ENCODE measurements at regions not wholly inside any gene's neighbourhood (a gene's known extent, or its start where the extent isn't known, plus 50 kb on each side); places are given as distances from the start of the nearest gene placed in this dataset.

GRCh38 chr9:13860946-13861640, 452.8 kb downstream of the NFIB start (continued):
- TF ChIP-seq DPF2 (IDR thresholded peaks at IDR 0.05): no peak
- no peak for TF ChIP-seq NBN (IDR thresholded peaks at IDR 0.05)
- no peak for TF ChIP-seq CBFB (IDR thresholded peaks at IDR 0.05; ENCODE audit: low read depth)
- TF ChIP-seq ZNF274 (IDR thresholded peaks at IDR 0.05; ENCODE audit: insufficient read depth, insufficient read length): no peak
- TF ChIP-seq HDAC6 (IDR thresholded peaks at IDR 0.05; ENCODE audit: unreplicated experiment): no peak
- TF ChIP-seq PRDM15 (CRISPR knock-in tag; IDR thresholded peaks at IDR 0.05): no peak
- TF ChIP-seq POLR2AphosphoS5 (IDR thresholded peaks at IDR 0.05; ENCODE audit: low read length): no peak

GRCh38 chr9:13860019-13860418, 453.9 kb downstream of the NFIB start:
- FAIRE-seq (no peak), ATAC-seq (no peak), DNase-seq (ENCODE audit: low read depth, low spot score) (no peak)
- no TSS peak for BruUV-seq (replicated peaks)
- ChIA-PET SMC1A (ENCODE audit: uncharacterized antibody, unreplicated experiment) (interaction anchor here (0.7 kb wide), 1 partner anchor 716 kb away, joined by 4 read pairs; no protein-coding TSS in a partner anchor), CTCF (interaction anchor here (0.7 kb wide), 1 partner anchor 484 kb away, joined by 3 read pairs; no protein-coding TSS in a partner anchor), RAD21 (ENCODE audit: unreplicated experiment) (no interaction called here), POLR2A (no interaction called here)
- Histone ChIP-seq H3K9ac (ENCODE audit: control insufficient read depth, insufficient read depth, low read length) (no peak overlapping the region), H3K4me3 (no peak overlapping the region), H3K36me3 (ENCODE audit: control insufficient read depth in 2 of 2, insufficient read depth in 2 of 2, low read length in 1 of 2) (no peaks in the 10 kb centered on the region), H3K4me1 (ENCODE audit: control insufficient read depth, insufficient read depth, low read length) (no peaks in the 10 kb centered on the region), H2AFZ (ENCODE audit: control insufficient read depth, low read depth, low read length) (no peak overlapping the region), H3K4me2 (ENCODE audit: control insufficient read depth, insufficient read depth) (no peak overlapping the region), H3K9me3 (replicated peaks; ENCODE audit: control insufficient read depth, insufficient read depth, low read length) (no peaks in the 10 kb centered on the region), H4K20me1 (ENCODE audit: control insufficient read depth, insufficient read depth) (no peaks in the 10 kb centered on the region), H3K79me2 (ENCODE audit: control insufficient read depth, insufficient read depth, low read length) (no peaks in the 10 kb centered on the region), H3K27me3 (replicated peaks in 1 of 2; ENCODE audit: control insufficient read depth in 2 of 2, insufficient read depth in 2 of 2, low read length in 1 of 2) (no peaks in the 10 kb centered on the region), H3K27ac (ENCODE audit: control insufficient read depth, insufficient read depth) (no peak overlapping the region)
- in situ Hi-C loops (cut with MboI) (no loop called here), intact Hi-C loops (cut with micrococcal nuclease; ENCODE audit: unreplicated experiment) (no loop called here)
- TF ChIP-seq SPI1 (IDR thresholded peaks at IDR 0.05; ENCODE audit: borderline replicate concordance, insufficient read depth, low read depth, low read length) (no peak), PAX8 (IDR thresholded peaks at IDR 0.05) (no peak), ESRRA (IDR thresholded peaks at IDR 0.05; ENCODE audit: low read length) (no peak), TCF3 (IDR thresholded peaks at IDR 0.05; ENCODE audit: borderline replicate concordance, insufficient read depth, low read depth, low read length) (no peak), TARDBP (IDR thresholded peaks at IDR 0.05; ENCODE audit: borderline replicate concordance) (no peak), SUPT20H (IDR thresholded peaks at IDR 0.05; ENCODE audit: borderline replicate concordance, control insufficient read depth, low read depth, low read length) (no peak), LARP7 (IDR thresholded peaks at IDR 0.05) (no peak), NBN (IDR thresholded peaks at IDR 0.05) (no peak), MEF2B (IDR thresholded peaks at IDR 0.05; ENCODE audit: partially characterized antibody, poor library complexity, severe bottlenecking) (no peak), IRF4 (IDR thresholded peaks at IDR 0.05; ENCODE audit: low read depth, low read length) (no peak), CEBPZ (IDR thresholded peaks at IDR 0.05; ENCODE audit: low read depth, low read length) (no peak)
- WGBS (ENCODE audit: insufficient coverage, insufficient replicate concordance, low lambda C conversion rate, missing lambda C conversion rate): 0% methylated on average over 5 of the region's 5 CpGs
